NCI-H2227 treated with DMSO at 0.1 percent for 48 hours (cell line): ENCODE measurements at regions not wholly inside any gene's neighbourhood (a gene's known extent, or its start where the extent isn't known, plus 50 kb on each side); places are given as distances from the start of the nearest gene placed in this dataset.

Experiments used
- DNase-seq: peaks from one replicate; lab custom pipeline; 2025; lab: John Stamatoyannopoulos, UW

DNA sequence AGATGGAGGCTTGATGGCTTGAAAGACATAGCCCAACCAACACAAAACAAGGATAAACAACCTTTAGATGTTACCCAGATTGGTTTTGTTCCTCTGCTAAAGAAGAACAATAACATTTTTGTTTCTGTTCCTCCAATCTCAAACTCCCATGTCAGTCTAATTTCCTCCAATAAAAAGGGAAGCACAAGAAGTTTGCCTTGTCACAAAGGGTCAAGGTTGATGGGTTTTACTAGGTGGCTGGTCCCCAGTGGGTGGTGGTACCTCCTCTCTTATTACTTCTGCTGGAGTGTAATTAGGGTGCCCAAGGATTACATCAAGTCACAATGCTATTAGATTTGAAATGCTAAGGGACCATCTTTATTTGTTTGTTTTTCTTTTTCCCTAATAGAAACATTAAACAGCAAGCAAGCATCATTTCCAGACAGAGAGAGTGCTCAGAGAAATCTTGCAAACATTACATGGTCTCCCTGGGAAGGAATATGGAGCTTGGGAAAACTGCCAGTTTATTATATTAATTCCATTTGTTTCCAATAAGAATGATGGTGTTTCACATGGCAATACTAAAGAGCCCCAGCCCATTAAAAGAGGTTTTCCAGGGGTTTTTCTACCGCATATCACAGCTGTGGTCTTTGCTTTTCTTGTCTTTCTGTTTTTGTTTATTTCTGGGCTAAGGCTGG is 78.3 kb upstream of the AOAH start:
- DNase-seq, result peak; percentile 6

DNA sequence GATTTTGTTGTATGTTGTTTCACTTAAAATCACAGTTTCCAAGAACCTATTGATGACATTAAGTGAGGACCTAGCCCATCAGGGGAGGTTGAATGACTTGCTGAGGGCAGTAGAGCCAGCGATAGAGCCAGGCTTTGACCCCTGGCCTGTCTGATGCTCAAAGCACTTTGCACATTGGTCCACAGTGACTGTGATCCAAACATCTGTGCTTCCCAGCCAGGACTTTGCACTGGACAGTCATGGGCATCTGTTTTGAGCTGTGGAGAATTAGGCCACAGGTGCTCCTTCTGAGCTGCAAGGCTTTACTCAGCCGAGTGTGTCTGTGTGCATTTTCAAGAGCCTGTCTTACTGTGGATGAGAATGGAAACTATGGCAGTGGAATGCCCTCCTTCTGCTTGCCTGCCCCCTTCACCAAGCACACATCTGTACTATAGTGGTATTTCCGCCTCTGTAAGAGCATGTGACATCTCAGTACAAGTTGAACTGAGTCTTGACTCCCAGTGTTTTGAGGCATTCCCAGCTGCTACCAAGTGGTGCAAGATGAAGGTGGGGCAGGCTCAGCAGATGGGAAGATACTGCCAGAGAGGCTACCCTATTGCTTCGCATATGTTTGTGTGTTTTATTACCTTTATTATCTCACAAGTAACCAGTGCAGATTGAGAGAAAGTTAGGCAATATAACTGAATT is 72.7 kb upstream of the AOAH start:
- DNase-seq, result no peak

DNA sequence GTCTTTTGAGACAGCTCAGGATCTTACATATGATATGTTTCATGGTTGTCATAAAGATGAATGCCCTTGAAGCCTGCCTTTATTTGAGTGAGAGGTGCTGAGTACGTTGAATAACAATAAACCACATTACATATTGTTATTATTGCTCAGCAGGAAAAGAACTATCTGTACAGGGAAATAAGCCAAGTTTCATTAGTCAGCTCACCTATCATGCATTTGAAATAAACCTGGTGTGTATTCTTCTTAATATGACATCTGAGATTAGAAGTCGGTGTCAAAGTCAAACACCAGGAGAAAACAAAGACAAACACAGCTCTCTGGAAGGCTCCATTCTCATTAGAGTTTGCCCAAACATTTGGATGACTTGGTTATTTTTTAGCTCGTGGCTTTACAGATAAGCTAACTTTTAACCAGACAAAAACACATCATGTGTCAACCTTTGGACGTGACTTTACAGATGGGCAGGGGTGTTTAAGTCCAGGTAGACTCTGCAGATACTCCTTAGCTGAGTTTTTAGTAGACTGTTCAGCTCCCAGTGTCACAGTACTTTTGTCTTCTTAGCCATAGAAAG is 71.2 kb upstream of the AOAH start:
- no peak for DNase-seq

DNA sequence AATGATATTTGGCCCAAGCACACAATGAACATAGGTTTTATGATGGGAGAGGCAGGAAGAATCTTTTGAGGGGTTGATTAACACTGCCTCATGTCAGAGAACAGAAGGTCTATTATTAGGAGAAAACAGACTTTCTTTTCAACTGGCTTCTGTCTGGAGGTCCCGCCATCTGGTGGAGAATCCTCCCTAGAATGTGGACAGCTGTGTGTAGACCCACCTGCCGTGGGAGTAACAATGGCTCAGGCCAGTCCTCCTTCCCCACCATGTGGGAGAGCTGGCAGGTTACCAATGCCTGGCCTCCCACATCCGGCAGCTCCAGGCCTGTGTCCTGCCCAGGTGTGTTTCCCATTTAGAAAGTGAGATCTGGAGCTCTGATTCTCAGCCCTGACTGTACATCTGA is 70.4 kb upstream of the AOAH start:
- no peak for DNase-seq

DNA sequence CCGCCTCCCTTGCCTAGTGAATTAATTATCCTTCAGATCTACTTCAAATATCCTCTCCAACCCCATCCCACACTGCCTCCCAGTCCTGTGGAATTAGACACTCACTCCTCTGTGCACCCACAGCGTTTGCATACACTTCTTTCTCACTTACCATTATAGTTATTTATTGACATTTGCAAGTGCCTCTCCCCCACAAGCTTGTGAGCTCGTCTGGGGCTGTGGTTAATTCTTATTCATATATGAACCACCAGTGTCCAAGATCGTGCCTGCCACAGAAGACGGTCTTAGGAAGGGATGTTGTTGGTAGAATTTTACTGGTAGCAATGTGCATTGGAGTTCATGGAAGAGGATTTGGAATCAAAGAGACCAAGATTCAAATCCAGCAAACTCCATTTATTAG is 68.1 kb upstream of the AOAH start:
- DNase-seq, result no peak

DNA sequence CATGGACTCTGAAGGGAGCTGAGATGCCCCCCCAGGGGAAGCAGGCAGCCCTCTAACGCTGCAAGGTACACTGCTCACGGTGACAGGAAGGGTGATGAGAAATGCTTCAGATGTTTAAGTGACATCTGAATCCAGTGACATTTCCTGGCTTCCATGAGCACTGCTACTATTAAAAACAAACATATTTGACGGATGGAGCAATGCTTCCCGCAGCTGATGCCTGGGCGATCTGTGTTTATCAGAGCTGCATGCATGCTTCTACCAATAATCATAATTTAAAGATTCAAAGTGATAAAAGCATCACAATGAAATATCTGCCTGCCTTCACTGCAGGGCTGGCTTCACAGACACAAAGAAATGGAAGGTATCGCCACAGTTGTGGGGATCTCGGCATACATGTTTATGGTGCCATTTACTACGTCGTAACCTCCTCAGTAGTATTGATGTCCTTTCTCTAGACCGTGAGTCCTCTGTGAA is 66.1 kb upstream of the AOAH start:
- DNase-seq, result no peak

DNA sequence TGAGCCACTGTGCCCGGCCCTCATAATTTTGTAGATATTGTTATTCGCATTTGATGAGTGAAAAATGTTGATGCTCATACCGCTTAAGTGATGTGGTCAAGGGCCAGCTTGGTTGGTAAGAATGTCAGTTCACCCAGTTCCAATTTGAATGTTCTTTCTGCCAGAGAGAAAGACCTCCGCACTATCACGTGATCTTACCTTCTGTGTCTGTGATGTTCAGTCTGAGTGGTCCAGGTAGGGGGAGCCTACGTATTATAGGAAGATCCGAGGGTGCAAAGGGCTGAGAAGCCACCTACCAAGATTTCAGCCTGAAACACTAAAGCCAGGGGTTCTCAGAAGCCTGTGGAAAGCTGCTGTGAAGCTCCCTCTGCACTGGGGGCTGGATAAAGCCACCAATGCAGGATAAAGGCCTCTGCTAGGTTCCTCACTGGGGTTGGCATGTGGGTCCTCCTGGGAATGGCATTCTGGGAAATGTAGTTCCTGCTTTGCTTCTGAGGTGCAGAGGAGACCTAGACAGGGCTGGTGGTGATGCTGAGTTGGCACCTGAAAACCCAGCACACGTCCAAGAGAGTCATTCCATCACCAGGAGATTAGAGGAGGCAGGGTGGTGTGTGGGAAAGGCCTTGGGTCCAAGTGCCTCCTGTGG is 64.7 kb upstream of the AOAH start:
- DNase-seq, result no peak

DNA sequence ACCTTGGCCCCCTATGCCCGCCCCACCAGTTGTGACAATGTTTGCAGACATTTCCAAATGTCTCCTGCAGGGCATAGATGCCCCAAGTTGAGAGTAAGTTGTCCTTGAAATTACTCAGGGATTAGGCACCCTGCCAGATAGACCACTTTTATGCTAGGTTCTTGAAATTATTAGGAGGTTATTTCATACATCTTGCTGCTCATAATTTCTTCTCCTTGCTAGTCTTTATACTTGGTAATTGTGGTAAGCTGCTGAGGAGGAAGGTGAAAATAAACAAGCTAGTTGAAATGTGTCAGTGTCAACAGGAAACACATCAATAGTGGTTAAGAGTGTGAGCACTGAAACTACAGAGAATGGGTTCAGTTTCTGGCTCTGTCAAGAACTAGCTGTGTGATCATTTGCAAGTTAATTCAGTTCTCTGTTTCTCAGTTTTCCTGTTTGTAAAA is 63.7 kb upstream of the AOAH start:
- DNase-seq, result no peak

DNA sequence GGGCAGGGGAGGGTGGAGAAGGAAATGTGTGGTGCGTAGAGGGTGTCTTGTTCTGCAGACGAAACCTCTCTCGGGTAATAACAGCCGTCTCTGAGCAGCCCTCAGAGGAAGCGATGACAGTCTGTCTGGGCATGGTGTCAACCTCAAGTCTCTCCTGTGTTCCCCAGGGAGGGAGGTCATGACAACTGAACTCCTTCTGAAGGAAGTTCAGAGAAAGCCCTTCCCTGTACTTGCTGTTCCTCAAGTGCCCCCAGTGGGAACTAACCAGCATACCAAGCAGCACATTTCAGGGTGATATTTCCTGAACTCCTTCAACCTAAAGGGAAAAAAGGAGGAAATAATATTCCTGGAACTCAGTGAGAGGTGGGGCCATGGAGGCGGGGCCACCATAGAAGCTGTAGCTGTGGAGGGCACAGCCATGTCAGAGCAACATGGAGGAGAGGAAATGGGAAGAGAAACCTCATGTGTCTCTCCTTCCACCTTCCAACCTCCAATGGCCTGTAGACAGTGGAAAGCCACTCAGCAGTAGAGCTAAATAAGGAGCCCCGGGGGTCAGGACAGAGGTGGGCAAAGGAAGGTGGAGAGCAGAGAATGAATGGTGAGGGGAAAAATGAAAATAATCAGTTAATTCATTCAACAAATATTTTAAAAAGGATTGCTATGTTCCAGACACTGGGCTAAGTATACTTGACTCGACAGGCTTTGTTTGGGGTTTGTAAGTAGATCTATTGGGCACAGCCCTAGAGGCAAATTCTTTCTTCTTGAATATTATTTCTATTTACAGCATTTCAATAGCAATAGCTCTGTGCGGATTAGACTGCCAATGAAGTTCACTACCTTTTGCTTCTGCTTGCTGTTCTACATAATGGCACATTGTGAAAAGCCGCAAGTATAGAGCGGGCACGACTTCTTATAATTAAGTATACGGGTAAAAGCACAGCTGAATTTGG is 61.0 kb upstream of the AOAH start:
- no peak for DNase-seq

DNA sequence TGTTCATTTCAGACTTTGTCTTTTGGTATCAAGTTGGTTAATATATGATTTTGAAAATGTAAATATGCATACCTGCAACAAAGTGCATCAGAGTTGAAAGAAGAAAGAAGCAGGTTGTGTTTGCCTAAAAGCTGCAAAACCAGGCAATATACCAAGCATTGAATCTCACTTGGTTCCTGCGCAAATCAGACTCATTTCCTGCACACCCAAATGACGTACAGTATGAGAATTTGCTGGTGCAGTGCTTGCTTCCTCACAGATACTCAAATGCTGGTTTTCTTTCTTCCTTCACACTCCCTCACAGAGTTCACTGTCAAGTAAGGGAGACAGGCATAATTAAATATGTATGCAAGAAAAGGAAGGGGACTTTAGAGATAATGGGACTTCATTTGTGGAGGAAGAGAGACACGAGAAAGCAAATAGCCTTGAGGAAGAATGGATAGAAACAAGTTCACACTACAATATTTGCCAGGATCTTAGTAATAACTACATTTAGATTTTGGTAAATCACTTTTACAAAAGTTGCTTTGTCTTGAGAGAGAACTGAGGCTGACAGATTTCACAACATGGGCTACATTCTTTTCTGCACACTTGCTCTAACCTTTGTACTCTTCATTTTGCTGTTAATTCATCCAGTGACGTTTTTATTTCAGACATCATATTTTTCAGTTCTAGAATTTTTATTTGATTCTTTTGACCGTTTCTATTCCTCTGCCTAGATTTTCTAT is 56.9 kb upstream of the AOAH start:
- DNase-seq, result no peak

DNA sequence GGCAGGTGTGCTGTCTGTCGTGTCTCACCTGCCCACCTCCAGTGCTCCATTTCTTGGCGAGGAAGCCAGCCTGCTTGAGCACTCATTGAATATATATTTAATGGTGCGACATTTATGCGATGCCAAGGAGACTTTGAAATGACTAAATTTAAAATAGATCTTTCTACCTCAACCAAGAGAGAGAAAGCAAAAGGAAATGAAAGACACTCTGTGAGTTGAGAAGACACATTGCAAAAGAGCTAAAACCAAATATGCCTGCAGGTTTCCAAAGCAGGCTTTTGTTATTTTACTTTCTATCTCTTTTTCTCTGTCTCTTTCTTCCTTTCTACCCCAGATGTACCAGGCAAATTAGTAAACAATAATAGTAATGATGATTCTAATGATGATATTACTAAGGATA is 53.6 kb upstream of the AOAH start:
- no peak for DNase-seq

DNA sequence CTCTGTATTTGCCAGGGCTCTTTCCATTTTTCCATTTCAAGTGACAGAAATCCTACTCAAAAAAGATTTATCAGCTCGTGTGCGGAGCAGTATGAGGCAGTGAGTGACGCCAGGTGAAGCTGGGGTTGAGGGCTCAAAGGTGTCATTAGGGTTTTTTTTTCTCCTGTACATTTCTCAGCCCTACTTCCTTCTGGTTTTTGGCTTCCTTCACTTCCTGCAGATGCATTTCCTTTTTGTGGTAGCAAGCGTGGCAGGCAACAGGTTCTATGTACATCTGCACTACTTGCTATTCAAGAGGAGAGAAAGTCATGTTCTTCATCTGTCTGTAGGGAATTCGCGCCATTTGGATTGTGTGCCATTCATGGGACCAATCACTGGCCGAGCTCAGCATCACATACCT is 52.8 kb upstream of the AOAH start:
- DNase-seq, result no peak

DNA sequence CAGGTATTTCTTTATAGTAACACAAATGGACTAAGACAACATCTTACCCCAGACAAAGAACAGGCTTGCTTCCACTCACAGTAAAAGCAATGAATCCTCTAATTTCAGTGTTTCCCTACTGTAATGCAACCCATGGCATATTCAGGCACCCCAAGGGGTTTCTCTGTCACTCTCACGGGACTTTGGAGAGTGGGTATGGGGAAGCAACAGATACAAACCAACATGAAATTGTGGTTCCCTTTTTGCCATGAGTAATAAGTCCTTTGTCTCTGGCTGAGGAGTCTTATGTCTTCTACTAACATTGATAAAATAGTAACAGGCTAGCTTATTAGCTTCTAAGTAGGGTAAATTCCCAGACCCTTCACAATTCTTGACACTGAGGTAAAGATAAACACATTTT is 51.4 kb upstream of the AOAH start:
- DNase-seq, result no peak

DNA sequence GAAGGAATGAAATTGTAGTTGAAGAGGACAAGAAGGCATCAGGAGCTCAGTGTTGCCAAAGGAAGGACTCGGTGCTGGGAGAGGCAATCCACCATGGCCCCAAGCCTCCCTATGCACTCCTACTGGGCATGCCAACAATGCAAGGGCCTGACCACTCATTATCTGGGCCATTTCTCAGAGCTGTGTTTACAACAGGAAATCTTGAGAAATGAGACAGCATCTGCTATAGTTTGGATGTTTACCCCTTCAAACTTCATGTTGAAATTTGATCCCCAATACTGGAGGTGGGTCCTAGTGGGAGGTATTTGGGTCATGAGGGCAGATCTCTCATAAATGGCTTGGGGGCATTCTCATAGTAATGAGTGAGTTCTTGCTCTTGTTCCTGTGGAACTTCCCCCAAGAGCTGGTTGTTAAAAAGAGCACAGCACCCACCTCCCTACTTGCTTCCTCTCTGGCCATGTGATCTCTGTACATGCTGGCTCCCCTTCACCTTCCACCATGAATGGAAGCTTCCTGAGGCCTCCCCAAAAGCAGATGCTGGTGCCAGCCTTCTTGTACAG is 50.8 kb upstream of the AOAH start:
- DNase-seq, result no peak
